Liver (tissue), 7 donors: ENCODE measurements at regions not wholly inside any gene's neighbourhood (a gene's known extent, or its start where the extent isn't known, plus 50 kb on each side); places are given as distances from the start of the nearest gene placed in this dataset.
"Not testable (repeated sequence)": the region's sequence is repeated elsewhere in the genome, so short reads cannot be mapped to it uniquely, and the experiment has no call there.

Experiments
- DNase-seq: peaks from one replicate; pipeline ENCODE4 v3.0.0-alpha.2; 2017; ENCODE audit warnings: low spot score
- H3K27ac ChIP-seq, 2 donors: one replicate each; pipeline ENCODE4 v1.7.0; 2013; ENCODE audit warnings: inconsistent platforms in 2 of 2, low read length in 2 of 2, control low read depth in 1 of 2, low read depth in 1 of 2, mild to moderate bottlenecking in 1 of 2
- H3K27me3 ChIP-seq, 4 donors: one replicate each; pipeline versions ENCODE4 v1.6.1 to v1.7.0; 2013; ENCODE audit warnings: low read length in 3 of 4, inconsistent platforms in 1 of 4, mild to moderate bottlenecking in 1 of 4, moderate library complexity in 1 of 4; ENCODE audit not compliant: control insufficient read depth in 4 of 4, insufficient read depth in 4 of 4
- H3K36me3 ChIP-seq, 4 donors: one replicate each; pipeline versions ENCODE4 v1.6.1 to v1.7.0; 2013; ENCODE audit warnings: low read length in 3 of 4, mild to moderate bottlenecking in 3 of 4, low read depth in 1 of 4, moderate library complexity in 1 of 4; ENCODE audit not compliant: control insufficient read depth in 4 of 4, insufficient read depth in 3 of 4
- H3K4me1 ChIP-seq, 4 donors: one replicate each; pipeline versions ENCODE4 v1.6.1 to v1.7.0; 2013; ENCODE audit warnings: low read length in 3 of 4, mild to moderate bottlenecking in 3 of 4, moderate library complexity in 1 of 4; ENCODE audit not compliant: control insufficient read depth in 4 of 4, insufficient read depth in 4 of 4
- H3K4me3 ChIP-seq, 3 donors: one replicate each; pipeline versions ENCODE4 v1.6.1 to v1.7.0; 2013; ENCODE audit warnings: low read length in 3 of 3, control low read depth in 1 of 3, low read depth in 1 of 3, mild to moderate bottlenecking in 1 of 3
- H3K9ac ChIP-seq, 2 donors: one replicate each; pipeline ENCODE4 v1.7.0; 2013; ENCODE audit warnings: low read length in 2 of 2, mild to moderate bottlenecking in 2 of 2, moderate library complexity in 2 of 2, control low read depth in 1 of 2, low read depth in 1 of 2
- H3K9me3 ChIP-seq, 4 donors: one replicate each; pipeline versions ENCODE4 v1.6.1 to v1.7.0; 2013; ENCODE audit warnings: low read length in 3 of 4; ENCODE audit not compliant: control insufficient read depth in 4 of 4
- FOXA2 ChIP-seq: IDR thresholded peaks from 2 replicates; pipeline ENCODE4 v1.6.1; 2016; ENCODE audit warnings: antibody characterized with exemption
- GABPA ChIP-seq, 2 donors: IDR thresholded peaks in 1 of 2; conservative IDR thresholded peaks in 1 of 2; 2 replicates each; pipeline ENCODE4 v1.6.1; 2016; ENCODE audit warnings: antibody characterized with exemption in 2 of 2, mild to moderate bottlenecking in 1 of 2, moderate library complexity in 1 of 2
- JUND ChIP-seq, 2 donors: IDR thresholded peaks; 2 replicates each; pipeline ENCODE4 v1.6.1; 2016; ENCODE audit warnings: antibody characterized with exemption in 2 of 2
- RAD21 ChIP-seq, 2 donors: IDR thresholded peaks; 2 replicates each; pipeline ENCODE4 v1.6.1; 2016; ENCODE audit warnings: antibody characterized with exemption in 2 of 2, mild to moderate bottlenecking in 2 of 2
- RXRA ChIP-seq, 2 donors: IDR thresholded peaks; 2 replicates each; pipeline ENCODE4 v1.6.1; 2017 to 2018; ENCODE audit warnings: antibody characterized with exemption in 2 of 2, mild to moderate bottlenecking in 1 of 2
- SP1 ChIP-seq: IDR thresholded peaks from 2 replicates; pipeline ENCODE4 v1.6.1; 2018; ENCODE audit warnings: antibody characterized with exemption, mild to moderate bottlenecking
- TAF1 ChIP-seq: conservative IDR thresholded peaks from 2 replicates; pipeline ENCODE4 v1.6.1; 2016; ENCODE audit warnings: antibody characterized with exemption, mild to moderate bottlenecking
- YY1 ChIP-seq: IDR thresholded peaks from 2 replicates; pipeline ENCODE4 v1.6.1; 2016; ENCODE audit warnings: antibody characterized with exemption, mild to moderate bottlenecking
- ZBTB33 ChIP-seq: IDR thresholded peaks from 2 replicates; pipeline ENCODE4 v1.6.1; 2016; ENCODE audit warnings: antibody characterized with exemption
- WGBS: extraction: QIAGEN DNeasy Blood & Tissue Kit; methylation state at CpG from one replicate; pipeline ENCODE4 v1.1.7; 2013; 5-methylcytosine and 5-hydroxymethylcytosine counted together
- TF ChIP-seq, protein P1 (sequence below): IDR thresholded peaks from 2 replicates; pipeline ENCODE4 v1.6.1; 2016; ENCODE audit warnings: antibody characterized with exemption, mild to moderate bottlenecking
- donor health status: healthy.
- donor health status: healthy.
- donor health status: healthy.
- donor health status: healthy.

GRCh38 chr3:104438706-104439105 is 928.0 kb upstream of the ALCAM start:
- no peaks in the 10 kb centered on the region for H3K36me3 ChIP-seq
- H3K4me3 ChIP-seq, result no peak overlapping the region
- H3K9ac ChIP-seq, result no peak overlapping the region
- no peaks in the 10 kb centered on the region for H3K27me3 ChIP-seq
- no peaks in the 10 kb centered on the region for H3K9me3 ChIP-seq
- H3K27ac ChIP-seq, result no peak overlapping the region
- no peak for DNase-seq
- WGBS, result 64% methylated on average over 1 of the region's 1 CpG
- TF ChIP-seq GABPA (IDR thresholded peaks at IDR 0.05 in 1 of 2, conservative IDR thresholded peaks at IDR 0.05 in 1 of 2), result no peak
- no peak for TF ChIP-seq SP1
- TF ChIP-seq ZBTB33, result no peak
- TF ChIP-seq YY1, result no peak
- no peak for TF ChIP-seq FOXA2
- no peak for TF ChIP-seq RXRA (IDR thresholded peaks at IDR 0.05)
- TF ChIP-seq JUND (IDR thresholded peaks at IDR 0.05), result no peak
- no peak for TF ChIP-seq TAF1
- TF ChIP-seq, protein P1, sequence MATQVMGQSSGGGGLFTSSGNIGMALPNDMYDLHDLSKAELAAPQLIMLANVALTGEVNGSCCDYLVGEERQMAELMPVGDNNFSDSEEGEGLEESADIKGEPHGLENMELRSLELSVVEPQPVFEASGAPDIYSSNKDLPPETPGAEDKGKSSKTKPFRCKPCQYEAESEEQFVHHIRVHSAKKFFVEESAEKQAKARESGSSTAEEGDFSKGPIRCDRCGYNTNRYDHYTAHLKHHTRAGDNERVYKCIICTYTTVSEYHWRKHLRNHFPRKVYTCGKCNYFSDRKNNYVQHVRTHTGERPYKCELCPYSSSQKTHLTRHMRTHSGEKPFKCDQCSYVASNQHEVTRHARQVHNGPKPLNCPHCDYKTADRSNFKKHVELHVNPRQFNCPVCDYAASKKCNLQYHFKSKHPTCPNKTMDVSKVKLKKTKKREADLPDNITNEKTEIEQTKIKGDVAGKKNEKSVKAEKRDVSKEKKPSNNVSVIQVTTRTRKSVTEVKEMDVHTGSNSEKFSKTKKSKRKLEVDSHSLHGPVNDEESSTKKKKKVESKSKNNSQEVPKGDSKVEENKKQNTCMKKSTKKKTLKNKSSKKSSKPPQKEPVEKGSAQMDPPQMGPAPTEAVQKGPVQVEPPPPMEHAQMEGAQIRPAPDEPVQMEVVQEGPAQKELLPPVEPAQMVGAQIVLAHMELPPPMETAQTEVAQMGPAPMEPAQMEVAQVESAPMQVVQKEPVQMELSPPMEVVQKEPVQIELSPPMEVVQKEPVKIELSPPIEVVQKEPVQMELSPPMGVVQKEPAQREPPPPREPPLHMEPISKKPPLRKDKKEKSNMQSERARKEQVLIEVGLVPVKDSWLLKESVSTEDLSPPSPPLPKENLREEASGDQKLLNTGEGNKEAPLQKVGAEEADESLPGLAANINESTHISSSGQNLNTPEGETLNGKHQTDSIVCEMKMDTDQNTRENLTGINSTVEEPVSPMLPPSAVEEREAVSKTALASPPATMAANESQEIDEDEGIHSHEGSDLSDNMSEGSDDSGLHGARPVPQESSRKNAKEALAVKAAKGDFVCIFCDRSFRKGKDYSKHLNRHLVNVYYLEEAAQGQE, result no peak
- no peak for TF ChIP-seq RAD21 (IDR thresholded peaks at IDR 0.05)
- no peaks in the 10 kb centered on the region for H3K4me1 ChIP-seq

DNA sequence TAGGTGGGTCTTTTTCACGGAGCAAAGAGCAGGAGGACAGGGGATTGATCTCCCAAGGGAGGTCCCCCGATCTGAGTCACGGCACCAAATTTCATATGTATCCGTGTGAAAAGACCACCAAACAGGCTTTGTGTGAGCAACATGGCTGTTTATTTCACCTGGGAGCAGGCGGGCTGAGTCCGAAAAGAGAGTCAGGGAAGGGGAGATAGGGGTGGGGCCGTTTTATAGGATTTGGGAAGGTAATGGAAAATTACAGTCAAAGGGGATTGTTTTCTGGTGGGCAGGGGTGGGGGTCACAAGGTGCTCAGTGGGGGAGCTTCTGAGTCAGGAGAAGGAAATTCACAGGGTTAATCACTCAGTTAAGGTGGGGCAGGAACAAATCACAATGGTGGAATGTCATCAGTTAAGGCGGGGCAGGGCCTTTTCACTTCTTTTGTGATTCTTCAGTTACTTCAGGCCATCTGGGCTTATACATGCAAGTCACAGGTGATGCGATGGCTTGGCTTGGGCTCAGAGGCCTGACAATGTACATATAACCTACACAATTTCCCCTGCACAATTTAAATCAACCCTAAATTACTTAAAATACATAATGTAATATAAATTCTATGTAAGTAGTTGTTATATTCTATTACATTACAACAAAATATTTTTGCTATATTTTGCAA is 921.3 kb upstream of the ALCAM start:
- DNase-seq, H3K27me3 ChIP-seq, H3K4me1 ChIP-seq, H3K36me3 ChIP-seq, H3K4me3 ChIP-seq, H3K9me3 ChIP-seq, H3K27ac ChIP-seq, H3K9ac ChIP-seq: not testable (repeated sequence)
- WGBS, result 89% methylated on average over 8 of the region's 9 CpGs

- Histone ChIP-seq H3K4me1 (no peaks in the 10 kb centered on the region), H3K27me3 (no peaks in the 10 kb centered on the region), H3K27ac (no peak overlapping the region), H3K4me3 (no peak overlapping the region), H3K9ac (no peak overlapping the region), H3K36me3 (no peaks in the 10 kb centered on the region), H3K9me3 (no peaks in the 10 kb centered on the region)
- TF ChIP-seq TAF1 (no peak), GABPA (IDR thresholded peaks at IDR 0.05 in 1 of 2, conservative IDR thresholded peaks at IDR 0.05 in 1 of 2) (no peak)
- WGBS, result 59% methylated on average over 5 of the region's 5 CpGs
- DNase-seq, result no peak
Measured at GRCh38 chr3:104447681-104448080, 919.0 kb upstream of the ALCAM start.
